Keratinocyte (primary cell): ENCODE measurements at regions not wholly inside any gene's neighbourhood (a gene's known extent, or its start where the extent isn't known, plus 50 kb on each side); places are given as distances from the start of the nearest gene placed in this dataset.

Experiments
- CTCF ChIP-seq, 3 experiments: IDR thresholded peaks in 1 of 3; conservative IDR thresholded peaks in 1 of 3; optimal IDR thresholded peaks in 1 of 3; 2 replicates in 2 of 3; 3 replicates in 1 of 3; pipeline versions ENCODE3 to v1.5.1; 2011; ENCODE audit warnings: low read length in 3 of 3, mild to moderate bottlenecking in 3 of 3, moderate library complexity in 2 of 3, control low read depth in 1 of 3, inconsistent platforms in 1 of 3; ENCODE audit not compliant: insufficient read depth in 2 of 3; ENCODE audit errors: extremely low read depth in 1 of 3
- EZH2 ChIP-seq: IDR thresholded peaks from one replicate; pipeline ENCODE4 v1.6.1; 2012; ENCODE audit warnings: inconsistent platforms, mild to moderate bottlenecking, low read length, moderate library complexity

GRCh38 chr11:131305005-131305404 is 65.4 kb upstream of the NTM start:
- TF ChIP-seq EZH2 (no peak), CTCF (optimal IDR thresholded peaks at IDR 0.05 in 1 of 3, IDR thresholded peaks at IDR 0.05 in 1 of 3, conservative IDR thresholded peaks at IDR 0.05 in 1 of 3; ENCODE audit: extremely low read depth in 1 of 3, insufficient read depth in 2 of 3, low read length in 3 of 3) (no peak)
